ENCODE measurements at regions not wholly inside any gene's neighbourhood (a gene's known extent, or its start where the extent isn't known, plus 50 kb on each side); places are given as distances from the start of the nearest gene placed in this dataset.

- intact Hi-C loops (cut with DNase I; ENCODE audit: low total_unique reads) = no loop called here
- TF ChIP-seq CTCF (IDR thresholded peaks at IDR 0.05) (no peak), POLR2A (IDR thresholded peaks at IDR 0.05) (no peak)
- WGBS, 2 donors = 80 to 81% methylated on average over 12 of the region's 12 CpGs
- no peak for DNase-seq (ENCODE audit: low spot score in 2 of 2)
- H3K4me3 ChIP-seq (ENCODE audit: low read depth, poor library complexity, severe bottlenecking) = no peak overlapping the region
Measured at GRCh38 chr6:4620284-4621151, 155.7 kb upstream of the CDYL start.

GRCh38 chr6:4616311-4616710 lies 159.9 kb upstream of the CDYL start:
- no peak for DNase-seq (ENCODE audit: low spot score in 2 of 2)
- no peak overlapping the region for H3K4me3 ChIP-seq (ENCODE audit: low read depth, poor library complexity, severe bottlenecking)
- intact Hi-C loops (cut with DNase I; ENCODE audit: low total_unique reads) = no loop called here
- 89 to 93% methylated on average over 8 of the region's 8 CpGs for WGBS, 2 donors
- no peak for TF ChIP-seq CTCF (IDR thresholded peaks at IDR 0.05)
- no peak for TF ChIP-seq POLR2A (IDR thresholded peaks at IDR 0.05)

- TF ChIP-seq CTCF (IDR thresholded peaks at IDR 0.05) = no peak
- TF ChIP-seq POLR2A (IDR thresholded peaks at IDR 0.05) = no peak
- H3K4me3 ChIP-seq (ENCODE audit: low read depth, poor library complexity, severe bottlenecking) = no peak overlapping the region
- intact Hi-C loops (cut with DNase I; ENCODE audit: low total_unique reads) = no loop called here
- no peak for DNase-seq (ENCODE audit: low spot score in 2 of 2)
- WGBS, 2 donors = 32 to 61% methylated on average over 3 of the region's 3 CpGs
Measured at GRCh38 chr6:4615891-4616290, 160.3 kb upstream of the CDYL start.

- DNase-seq (ENCODE audit: low spot score in 2 of 2) = no peak
- intact Hi-C loops (cut with DNase I; ENCODE audit: low total_unique reads) = no loop called here
- 81 to 84% methylated on average over 6 of the region's 6 CpGs for WGBS, 2 donors
Measured at GRCh38 chr6:4615231-4615630, 161.0 kb upstream of the CDYL start.

GRCh38 chr6:4614637-4615036 lies 161.6 kb upstream of the CDYL start:
- no peak overlapping the region for H3K4me3 ChIP-seq (ENCODE audit: low read depth, poor library complexity, severe bottlenecking)
- intact Hi-C loops (cut with DNase I; ENCODE audit: low total_unique reads) = no loop called here
- 94 to 95% methylated on average over 5 of the region's 5 CpGs for WGBS, 2 donors
- DNase-seq (ENCODE audit: low spot score in 2 of 2) = no peak
- TF ChIP-seq CTCF (IDR thresholded peaks at IDR 0.05) (no peak), POLR2A (IDR thresholded peaks at IDR 0.05) (no peak)

More at GRCh38 chr6:4615231-4615630, 161.0 kb upstream of the CDYL start:
- TF ChIP-seq POLR2A (IDR thresholded peaks at IDR 0.05) (no peak), CTCF (IDR thresholded peaks at IDR 0.05) (no peak)
- no peak overlapping the region for H3K4me3 ChIP-seq (ENCODE audit: low read depth, poor library complexity, severe bottlenecking)

- intact Hi-C loops (cut with DNase I; ENCODE audit: low total_unique reads) = no loop called here
- TF ChIP-seq POLR2A (IDR thresholded peaks at IDR 0.05) = no peak
- TF ChIP-seq CTCF (IDR thresholded peaks at IDR 0.05) = no peak
- DNase-seq (ENCODE audit: low spot score in 2 of 2) = no peak
- WGBS, 2 donors = 93 to 96% methylated on average over 5 of the region's 5 CpGs
- H3K4me3 ChIP-seq (ENCODE audit: low read depth, poor library complexity, severe bottlenecking) = no peak overlapping the region
Measured at GRCh38 chr6:4613795-4614194, 162.4 kb upstream of the CDYL start.

All from lower leg skin (tissue), 4 donors.